ENCODE measurements at regions not wholly inside any gene's neighbourhood (a gene's known extent, or its start where the extent isn't known, plus 50 kb on each side); places are given as distances from the start of the nearest gene placed in this dataset.

DNA sequence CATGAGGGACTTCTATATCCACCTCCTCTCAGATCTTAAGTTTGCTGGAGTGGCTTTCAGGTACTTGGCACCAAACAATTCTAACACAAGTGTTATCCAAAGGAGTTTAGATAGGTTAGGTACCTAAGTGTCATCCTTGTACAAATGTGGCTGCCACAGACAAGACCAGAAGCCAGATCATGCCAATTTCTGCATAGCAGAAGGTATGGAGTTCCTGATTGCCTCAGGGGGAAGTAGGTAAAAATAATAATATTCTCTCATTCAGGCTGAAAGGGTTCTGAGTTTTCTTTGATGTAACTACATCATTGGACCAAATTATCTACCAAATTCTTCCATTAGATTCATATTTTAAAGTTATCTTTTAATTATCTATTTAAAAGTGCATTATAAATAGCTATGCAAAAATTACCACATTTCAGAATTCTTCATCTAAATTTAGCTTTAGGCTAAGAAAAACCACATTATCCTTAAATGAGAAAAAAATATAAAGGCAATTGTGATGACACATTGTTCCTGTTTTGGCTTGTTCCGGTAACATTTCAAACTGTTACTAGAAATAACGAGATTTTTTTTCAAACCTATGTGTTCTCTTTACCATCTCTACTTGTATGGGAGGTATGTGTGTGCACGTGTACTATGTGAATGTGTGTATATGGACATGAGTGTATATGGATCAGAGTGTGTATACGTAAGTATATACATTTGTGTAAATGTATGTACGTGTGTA, 66.2 kb upstream of the POU2AF2 start:
- TF ChIP-seq CTCF (IDR thresholded peaks at IDR 0.05 in 2 of 3, conservative IDR thresholded peaks at IDR 0.05 in 1 of 3; ENCODE audit: control insufficient read depth in 2 of 3, extremely low read depth in 1 of 3, insufficient read depth in 1 of 3, low read depth in 3 of 3, low read length in 3 of 3) (no peak), JUND (IDR thresholded peaks at IDR 0.05; ENCODE audit: low read depth, low read length) (no peak), SUZ12 (IDR thresholded peaks at IDR 0.05; ENCODE audit: unreplicated experiment) (no peak), TBL1XR1 (IDR thresholded peaks at IDR 0.05; ENCODE audit: low read depth, low read length) (no peak), CEBPB (IDR thresholded peaks at IDR 0.05; ENCODE audit: borderline replicate concordance in 1 of 2, low read depth in 2 of 2, low read length in 2 of 2) (no peak), EGR1 (IDR thresholded peaks at IDR 0.05; ENCODE audit: borderline replicate concordance in 1 of 2, low read depth in 2 of 2, low read length in 2 of 2) (no peak), CHD1 (IDR thresholded peaks at IDR 0.05; ENCODE audit: low read depth, low read length) (no peak)
- TF ChIP-seq, protein P1, sequence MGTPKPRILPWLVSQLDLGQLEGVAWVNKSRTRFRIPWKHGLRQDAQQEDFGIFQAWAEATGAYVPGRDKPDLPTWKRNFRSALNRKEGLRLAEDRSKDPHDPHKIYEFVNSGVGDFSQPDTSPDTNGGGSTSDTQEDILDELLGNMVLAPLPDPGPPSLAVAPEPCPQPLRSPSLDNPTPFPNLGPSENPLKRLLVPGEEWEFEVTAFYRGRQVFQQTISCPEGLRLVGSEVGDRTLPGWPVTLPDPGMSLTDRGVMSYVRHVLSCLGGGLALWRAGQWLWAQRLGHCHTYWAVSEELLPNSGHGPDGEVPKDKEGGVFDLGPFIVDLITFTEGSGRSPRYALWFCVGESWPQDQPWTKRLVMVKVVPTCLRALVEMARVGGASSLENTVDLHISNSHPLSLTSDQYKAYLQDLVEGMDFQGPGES (IDR thresholded peaks at IDR 0.05), result no peak
- TF ChIP-seq, protein P2, sequence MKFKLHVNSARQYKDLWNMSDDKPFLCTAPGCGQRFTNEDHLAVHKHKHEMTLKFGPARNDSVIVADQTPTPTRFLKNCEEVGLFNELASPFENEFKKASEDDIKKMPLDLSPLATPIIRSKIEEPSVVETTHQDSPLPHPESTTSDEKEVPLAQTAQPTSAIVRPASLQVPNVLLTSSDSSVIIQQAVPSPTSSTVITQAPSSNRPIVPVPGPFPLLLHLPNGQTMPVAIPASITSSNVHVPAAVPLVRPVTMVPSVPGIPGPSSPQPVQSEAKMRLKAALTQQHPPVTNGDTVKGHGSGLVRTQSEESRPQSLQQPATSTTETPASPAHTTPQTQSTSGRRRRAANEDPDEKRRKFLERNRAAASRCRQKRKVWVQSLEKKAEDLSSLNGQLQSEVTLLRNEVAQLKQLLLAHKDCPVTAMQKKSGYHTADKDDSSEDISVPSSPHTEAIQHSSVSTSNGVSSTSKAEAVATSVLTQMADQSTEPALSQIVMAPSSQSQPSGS (IDR thresholded peaks at IDR 0.05; ENCODE audit: low read length), result no peak
- TF ChIP-seq, protein P3, sequence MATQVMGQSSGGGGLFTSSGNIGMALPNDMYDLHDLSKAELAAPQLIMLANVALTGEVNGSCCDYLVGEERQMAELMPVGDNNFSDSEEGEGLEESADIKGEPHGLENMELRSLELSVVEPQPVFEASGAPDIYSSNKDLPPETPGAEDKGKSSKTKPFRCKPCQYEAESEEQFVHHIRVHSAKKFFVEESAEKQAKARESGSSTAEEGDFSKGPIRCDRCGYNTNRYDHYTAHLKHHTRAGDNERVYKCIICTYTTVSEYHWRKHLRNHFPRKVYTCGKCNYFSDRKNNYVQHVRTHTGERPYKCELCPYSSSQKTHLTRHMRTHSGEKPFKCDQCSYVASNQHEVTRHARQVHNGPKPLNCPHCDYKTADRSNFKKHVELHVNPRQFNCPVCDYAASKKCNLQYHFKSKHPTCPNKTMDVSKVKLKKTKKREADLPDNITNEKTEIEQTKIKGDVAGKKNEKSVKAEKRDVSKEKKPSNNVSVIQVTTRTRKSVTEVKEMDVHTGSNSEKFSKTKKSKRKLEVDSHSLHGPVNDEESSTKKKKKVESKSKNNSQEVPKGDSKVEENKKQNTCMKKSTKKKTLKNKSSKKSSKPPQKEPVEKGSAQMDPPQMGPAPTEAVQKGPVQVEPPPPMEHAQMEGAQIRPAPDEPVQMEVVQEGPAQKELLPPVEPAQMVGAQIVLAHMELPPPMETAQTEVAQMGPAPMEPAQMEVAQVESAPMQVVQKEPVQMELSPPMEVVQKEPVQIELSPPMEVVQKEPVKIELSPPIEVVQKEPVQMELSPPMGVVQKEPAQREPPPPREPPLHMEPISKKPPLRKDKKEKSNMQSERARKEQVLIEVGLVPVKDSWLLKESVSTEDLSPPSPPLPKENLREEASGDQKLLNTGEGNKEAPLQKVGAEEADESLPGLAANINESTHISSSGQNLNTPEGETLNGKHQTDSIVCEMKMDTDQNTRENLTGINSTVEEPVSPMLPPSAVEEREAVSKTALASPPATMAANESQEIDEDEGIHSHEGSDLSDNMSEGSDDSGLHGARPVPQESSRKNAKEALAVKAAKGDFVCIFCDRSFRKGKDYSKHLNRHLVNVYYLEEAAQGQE (IDR thresholded peaks at IDR 0.05; ENCODE audit: low read depth, low read length), result no peak

Measured in GM12878 (cell line).